GM19240 (cell line): ENCODE measurements at regions not wholly inside any gene's neighbourhood (a gene's known extent, or its start where the extent isn't known, plus 50 kb on each side); places are given as distances from the start of the nearest gene placed in this dataset.
"Not testable (repeated sequence)": the region's sequence is repeated elsewhere in the genome, so short reads cannot be mapped to it uniquely, and the experiment has no call there.

Experiments
- DNase-seq: peaks from one replicate; pipeline ENCODE4 v3.0.0; 2011; ENCODE audit warnings: low spot score; ENCODE audit not compliant: insufficient read length

- no peak for DNase-seq
Measured at GRCh38 chr14:41073544-41073943, 533.1 kb upstream of the LRFN5 start.

- DNase-seq: no peak
Measured at GRCh38 chr14:41072776-41073175, 533.9 kb upstream of the LRFN5 start.

- no peak for DNase-seq
Measured at GRCh38 chr14:41071351-41071750, 535.3 kb upstream of the LRFN5 start.

- no peak for DNase-seq
Measured at GRCh38 chr14:41062826-41063225, 543.9 kb upstream of the LRFN5 start.

- DNase-seq: no peak
Measured at GRCh38 chr14:41055589-41055988, 551.1 kb upstream of the LRFN5 start.

GRCh38 chr14:41051801-41052200 is 554.9 kb upstream of the LRFN5 start:
- DNase-seq: no peak

- no peak for DNase-seq
Measured at GRCh38 chr14:41047763-41048162, 558.9 kb upstream of the LRFN5 start.

GRCh38 chr14:41037388-41037787 is 569.3 kb upstream of the LRFN5 start:
- DNase-seq: no peak

- DNase-seq: no peak
Measured at GRCh38 chr14:41034969-41035368, 571.7 kb upstream of the LRFN5 start.

- DNase-seq: no peak
Measured at GRCh38 chr14:41022932-41023331, 583.7 kb upstream of the LRFN5 start.

- no peak for DNase-seq
Measured at GRCh38 chr14:41016213-41016612, 590.5 kb upstream of the LRFN5 start.

GRCh38 chr14:41000350-41000749 is 606.3 kb upstream of the LRFN5 start:
- DNase-seq: no peak

GRCh38 chr14:40989260-40989659 is 617.4 kb upstream of the LRFN5 start:
- no peak for DNase-seq

GRCh38 chr14:40987481-40987880 is 619.2 kb upstream of the LRFN5 start:
- no peak for DNase-seq

GRCh38 chr14:40986655-40987054 is 620.0 kb upstream of the LRFN5 start:
- no peak for DNase-seq

- no peak for DNase-seq
Measured at GRCh38 chr14:40985584-40985983, 621.1 kb upstream of the LRFN5 start.

- no peak for DNase-seq
Measured at GRCh38 chr14:40983604-40984003, 623.1 kb upstream of the LRFN5 start.

- DNase-seq: no peak
Measured at GRCh38 chr14:40981247-40981646, 625.4 kb upstream of the LRFN5 start.

- not testable (repeated sequence) for DNase-seq
Measured at GRCh38 chr14:40960257-40960656, 646.4 kb upstream of the LRFN5 start.

- no peak for DNase-seq
Measured at GRCh38 chr14:40955131-40955505, 651.6 kb upstream of the LRFN5 start.

GRCh38 chr14:40954448-40955130 is 652.1 kb upstream of the LRFN5 start:
- not testable (repeated sequence) for DNase-seq

- DNase-seq: no peak
Measured at GRCh38 chr14:40944521-40944920, 662.2 kb upstream of the LRFN5 start.

- no peak for DNase-seq
Measured at GRCh38 chr14:40936861-40937260, 669.8 kb upstream of the LRFN5 start.

- no peak for DNase-seq
Measured at GRCh38 chr14:40920380-40920779, 686.3 kb upstream of the LRFN5 start.
